ENCODE measurements at regions not wholly inside any gene's neighbourhood (a gene's known extent, or its start where the extent isn't known, plus 50 kb on each side); places are given as distances from the start of the nearest gene placed in this dataset.

- TF ChIP-seq CTCF (IDR thresholded peaks at IDR 0.05; ENCODE audit: low read depth, low read length, missing control alignments) = peak; percentile 96
- in situ Hi-C loops (cut with HindIII; ENCODE audit: low sequenced_read_pairs) = loop anchor here (25.0 kb wide), 1 partner anchor 961 kb away; no protein-coding TSS in a partner anchor
- no peak overlapping the region for H3K4me3 ChIP-seq (ENCODE audit: low read depth, low read length)
- peak; percentile 23 for DNase-seq (ENCODE audit: low read depth)
Observed at GRCh38 chr1:34597877-34598514, 156.9 kb upstream of the GJB5 start.

- no peak overlapping the region for H3K4me3 ChIP-seq (ENCODE audit: low read depth, low read length)
- no peak for TF ChIP-seq CTCF (IDR thresholded peaks at IDR 0.05; ENCODE audit: low read depth, low read length, missing control alignments)
- in situ Hi-C loops (cut with HindIII; ENCODE audit: low sequenced_read_pairs) = no loop called here
- DNase-seq (ENCODE audit: low read depth) = no peak
Observed at GRCh38 chr1:34602907-34603306, 151.9 kb upstream of the GJB5 start.

- no peak for TF ChIP-seq CTCF (IDR thresholded peaks at IDR 0.05; ENCODE audit: low read depth, low read length, missing control alignments)
- in situ Hi-C loops (cut with HindIII; ENCODE audit: low sequenced_read_pairs) = no loop called here
- no peak for DNase-seq (ENCODE audit: low read depth)
- H3K4me3 ChIP-seq (ENCODE audit: low read depth, low read length) = no peak overlapping the region
Observed at GRCh38 chr1:34603594-34603993, 151.3 kb upstream of the GJB5 start.

- in situ Hi-C loops (cut with HindIII; ENCODE audit: low sequenced_read_pairs) = no loop called here
- TF ChIP-seq CTCF (IDR thresholded peaks at IDR 0.05; ENCODE audit: low read depth, low read length, missing control alignments) = no peak
- no peak for DNase-seq (ENCODE audit: low read depth)
- no peak overlapping the region for H3K4me3 ChIP-seq (ENCODE audit: low read depth, low read length)
Observed at GRCh38 chr1:34606504-34606903, 148.3 kb upstream of the GJB5 start.

GRCh38 chr1:34610063-34610462 is 144.8 kb upstream of the GJB5 start:
- DNase-seq (ENCODE audit: low read depth) = no peak
- TF ChIP-seq CTCF (IDR thresholded peaks at IDR 0.05; ENCODE audit: low read depth, low read length, missing control alignments) = no peak
- in situ Hi-C loops (cut with HindIII; ENCODE audit: low sequenced_read_pairs) = no loop called here
- H3K4me3 ChIP-seq (ENCODE audit: low read depth, low read length) = no peak overlapping the region

- H3K4me3 ChIP-seq (ENCODE audit: low read depth, low read length) = no peak overlapping the region
- DNase-seq (ENCODE audit: low read depth) = no peak
- in situ Hi-C loops (cut with HindIII; ENCODE audit: low sequenced_read_pairs) = no loop called here
- TF ChIP-seq CTCF (IDR thresholded peaks at IDR 0.05; ENCODE audit: low read depth, low read length, missing control alignments) = no peak
Observed at GRCh38 chr1:34611571-34611970, 143.3 kb upstream of the GJB5 start.
